ENCODE measurements at regions not wholly inside any gene's neighbourhood (a gene's known extent, or its start where the extent isn't known, plus 50 kb on each side); places are given as distances from the start of the nearest gene placed in this dataset.

DNA sequence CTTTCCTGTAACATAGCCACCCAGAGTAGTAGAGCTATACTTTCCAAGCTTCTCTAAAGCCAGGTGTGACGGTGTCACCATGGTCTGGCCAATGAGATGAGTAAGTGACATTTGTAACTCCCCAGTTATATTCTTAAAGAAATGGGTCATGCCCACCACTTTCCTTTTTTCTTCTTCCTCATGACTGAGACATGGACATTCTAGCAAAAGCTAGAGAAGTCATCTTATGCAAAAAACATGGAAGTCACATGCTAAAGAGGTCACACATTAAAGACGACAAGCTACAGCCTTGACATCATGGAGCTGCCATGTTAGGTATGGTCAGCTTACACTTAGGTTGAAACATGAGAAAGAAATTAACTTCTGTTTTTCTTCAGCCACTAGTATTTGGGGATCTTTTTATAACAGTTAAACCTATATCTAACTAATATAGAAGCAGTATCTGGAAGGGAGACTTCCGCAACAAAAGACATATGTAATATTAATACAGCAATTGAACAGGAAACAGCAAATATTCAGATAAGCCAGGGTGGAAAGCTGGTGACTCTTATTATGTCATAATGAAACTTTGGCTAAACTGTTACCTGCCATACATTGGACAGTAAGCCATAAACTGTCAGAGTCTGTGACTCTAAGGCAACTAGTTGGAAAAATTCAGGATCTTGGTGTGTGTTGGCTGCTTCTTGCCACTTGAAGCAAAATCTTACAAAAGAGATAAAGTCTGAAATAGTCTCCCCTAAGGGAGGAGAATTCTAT is 54.7 kb upstream of the SNX2 start:
- DNase-seq (ENCODE audit: low read depth in 2 of 2): no peak

DNA sequence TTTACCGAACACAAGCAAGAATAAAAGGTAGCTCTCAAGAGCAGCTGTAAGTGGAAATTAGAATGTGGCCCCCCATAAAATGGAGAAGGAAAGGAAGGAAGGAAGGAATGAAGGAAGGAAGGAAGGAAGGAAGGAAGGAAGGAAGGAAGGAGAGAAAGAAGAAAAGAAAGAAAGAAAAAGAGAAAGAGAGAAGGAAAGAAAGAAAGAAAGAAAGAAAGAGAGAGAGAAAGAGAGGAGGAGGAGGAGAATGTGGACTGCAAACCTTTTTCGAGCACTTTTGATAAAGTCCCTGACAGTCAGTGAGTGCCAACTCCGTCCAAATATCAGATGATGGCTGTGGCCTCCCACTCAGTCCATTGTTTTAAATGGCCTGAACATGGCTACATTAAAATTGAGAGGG is 53.8 kb upstream of the SNX2 start:
- DNase-seq (ENCODE audit: low read depth in 2 of 2): no peak

DNA sequence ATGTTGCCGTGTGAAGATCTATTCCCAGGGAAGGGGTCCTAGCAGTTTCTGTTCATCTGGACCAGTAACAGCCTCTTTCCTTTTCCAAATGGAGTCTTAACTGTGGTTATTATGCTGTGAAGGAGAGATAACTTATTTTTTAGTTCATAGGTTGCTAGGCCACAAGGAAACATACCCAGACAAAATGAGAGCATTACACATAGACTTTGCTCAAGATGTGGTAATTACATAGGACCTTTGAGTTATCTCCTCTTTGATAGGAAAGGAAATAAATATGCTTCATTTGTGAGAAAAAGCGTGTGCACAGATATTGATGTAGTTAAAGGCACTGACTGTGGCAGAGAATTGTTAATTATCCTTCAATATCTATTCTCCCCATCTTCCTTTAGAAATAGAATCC is 52.5 kb upstream of the SNX2 start:
- DNase-seq (ENCODE audit: low read depth in 2 of 2): no peak

DNA sequence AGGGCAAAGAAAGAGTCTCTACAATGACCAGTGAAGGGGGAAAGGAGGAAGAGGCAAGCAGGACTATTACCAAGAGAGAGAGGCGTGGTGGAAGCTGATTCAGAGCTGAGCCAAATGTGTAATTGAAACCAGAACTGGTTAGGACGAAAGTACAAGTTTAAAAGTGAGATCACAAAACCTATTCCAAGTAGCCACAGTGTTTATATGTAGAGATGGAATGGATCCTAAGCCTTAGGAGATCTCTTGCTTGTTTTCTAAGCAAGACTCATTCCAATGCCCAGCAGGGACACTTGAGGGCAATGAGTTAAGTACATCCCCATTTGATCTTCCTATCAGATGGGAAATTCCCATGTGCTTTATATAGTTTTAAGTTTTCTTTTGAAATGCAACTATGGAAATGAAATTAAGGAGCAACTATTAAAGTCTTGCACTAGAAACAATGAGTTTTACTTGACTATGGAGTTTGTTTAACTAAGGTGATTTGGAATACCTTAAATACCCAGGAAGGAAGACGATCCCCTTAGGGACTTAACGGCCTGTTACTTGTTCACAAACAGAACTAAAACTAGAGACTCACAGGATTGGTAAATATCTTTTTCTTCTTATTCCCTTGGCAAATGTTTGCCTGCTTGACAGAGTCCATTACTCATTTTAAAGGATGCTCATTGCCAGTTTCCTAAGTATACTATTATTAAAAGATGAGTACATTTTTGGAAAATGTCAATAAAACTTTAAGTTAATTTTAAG is 51.1 kb upstream of the SNX2 start:
- no peak for DNase-seq (ENCODE audit: low read depth in 2 of 2)

Data from stimulated activated CD8-positive, alpha-beta memory T cell treated with anti-CD3 and anti-CD28 coated beads, Interleukin-15, amount 100 ng/mL, for 48 hours (primary cell).